WTC11 (cell line): ENCODE measurements at regions not wholly inside any gene's neighbourhood (a gene's known extent, or its start where the extent isn't known, plus 50 kb on each side); places are given as distances from the start of the nearest gene placed in this dataset.

Experiments used
- ATAC-seq: fragments of 200-7000 bp; cut with Tn5 transposase; 2 replicates; pipeline ENCODE4 v1.10.0; 2021; ENCODE audit warnings: mild to moderate bottlenecking, moderate library complexity
- CTCF ChIA-PET: fragments of 300-600 bp; sonication (Branson Sonifier 250); formaldehyde crosslinking; loops from one replicate; lab custom pipeline; 2021; ENCODE audit warnings: antibody characterized with exemption; lab: Charles Lee
- POLR2A ChIA-PET: fragments of 350-600 bp; sonication (Branson Sonifier 250); formaldehyde crosslinking; loops from one replicate; lab custom pipeline; 2021; ENCODE audit warnings: antibody characterized with exemption; lab: Charles Lee
- DNase-seq: peaks from one replicate; pipeline ENCODE4 v3.0.0; 2021; ENCODE audit warnings: low spot score
- H3K27ac Mint-ChIP-seq: 2 replicates; pipeline ENCODE4 v1.8.0; 2021; ENCODE audit warnings: mixed read lengths
- H3K27me3 Mint-ChIP-seq: 2 replicates; pipeline ENCODE4 v1.8.0; 2021; ENCODE audit warnings: low read depth, mild to moderate bottlenecking, moderate library complexity, mixed read lengths
- H3K36me3 Mint-ChIP-seq: 2 replicates; pipeline ENCODE4 v1.8.0; 2021; ENCODE audit warnings: mixed read lengths
- H3K4me1 Mint-ChIP-seq: 2 replicates; pipeline ENCODE4 v1.8.0; 2022; ENCODE audit warnings: mixed read lengths
- H3K4me3 Mint-ChIP-seq: 2 replicates; pipeline ENCODE4 v1.8.0; 2021; ENCODE audit warnings: mild to moderate bottlenecking, moderate library complexity, mixed read lengths
- H3K9me3 Mint-ChIP-seq: 2 replicates; pipeline ENCODE4 v1.8.0; 2021; ENCODE audit warnings: mixed read lengths
- ATF2 ChIP-seq: sonication (generic); formaldehyde crosslinking; IDR thresholded peaks from 2 replicates; pipeline ENCODE4 v1.8.1; 2022; ENCODE audit warnings: low read depth, missing genetic modification reagents, borderline replicate concordance
- ATF3 ChIP-seq: sonication (generic); formaldehyde crosslinking; conservative IDR thresholded peaks from 2 replicates; pipeline ENCODE4 v1.8.1; 2022; ENCODE audit warnings: mild to moderate bottlenecking, missing genetic modification reagents
- CREB1 ChIP-seq: sonication (generic); formaldehyde crosslinking; IDR thresholded peaks from 2 replicates; pipeline ENCODE4 v1.8.0; 2023; ENCODE audit warnings: mild to moderate bottlenecking, missing genetic modification reagents
- ELF4 ChIP-seq: sonication (generic); formaldehyde crosslinking; IDR thresholded peaks from 2 replicates; pipeline ENCODE4 v1.8.1; 2022; ENCODE audit warnings: low read depth, mild to moderate bottlenecking, moderate library complexity, missing genetic modification reagents
- EMX1 ChIP-seq: fragments of 250-450 bp; sonication (Bioruptor Pico); IDR thresholded peaks from 2 replicates; pipeline ENCODE4 v1.8.0; 2021; ENCODE audit warnings: mild to moderate bottlenecking
- ETV6 ChIP-seq: sonication (generic); formaldehyde crosslinking; IDR thresholded peaks from 2 replicates; pipeline ENCODE4 v1.8.1; 2022; ENCODE audit warnings: mild to moderate bottlenecking, missing genetic modification reagents
- GABPB1 ChIP-seq: sonication (generic); formaldehyde crosslinking; IDR thresholded peaks from 2 replicates; pipeline ENCODE4 v1.8.1; 2023; ENCODE audit warnings: mild to moderate bottlenecking, missing genetic modification reagents
- GRHL2 ChIP-seq: fragments of 250-450 bp; sonication (Bioruptor Pico); IDR thresholded peaks from 2 replicates; pipeline ENCODE4 v1.8.0; 2022; ENCODE audit warnings: mild to moderate bottlenecking, moderate library complexity; ENCODE audit not compliant: insufficient replicate concordance, severe bottlenecking
- HMGA2 ChIP-seq: fragments of 250-450 bp; sonication (Bioruptor Pico); IDR thresholded peaks from 2 replicates; pipeline ENCODE4 v1.4.0; 2021; ENCODE audit warnings: mild to moderate bottlenecking, moderate library complexity
- JAZF1 ChIP-seq: fragments of 250-450 bp; sonication (Bioruptor Pico); IDR thresholded peaks from 2 replicates; pipeline ENCODE4 v1.9.0; 2021; ENCODE audit warnings: moderate library complexity, mild to moderate bottlenecking, inconsistent platforms
- JUN ChIP-seq: sonication (generic); formaldehyde crosslinking; IDR thresholded peaks from 2 replicates; pipeline ENCODE4 v1.8.0; 2023; ENCODE audit warnings: mild to moderate bottlenecking, missing genetic modification reagents
- MLX ChIP-seq: sonication (generic); formaldehyde crosslinking; IDR thresholded peaks from 2 replicates; pipeline ENCODE4 v1.8.1; 2023; ENCODE audit warnings: mild to moderate bottlenecking, missing genetic modification reagents, moderate library complexity
- NR1H2 ChIP-seq: sonication (generic); formaldehyde crosslinking; IDR thresholded peaks from 2 replicates; pipeline ENCODE4 v1.9.0; 2021; ENCODE audit warnings: mild to moderate bottlenecking, moderate library complexity, missing genetic modification reagents
- NR3C1 ChIP-seq: sonication (generic); formaldehyde crosslinking; conservative IDR thresholded peaks from 2 replicates; pipeline ENCODE4 v1.8.1; 2023; ENCODE audit warnings: low read depth, mild to moderate bottlenecking, missing genetic modification reagents
- RELA ChIP-seq: sonication (generic); formaldehyde crosslinking; IDR thresholded peaks from 2 replicates; pipeline ENCODE4 v1.8.1; 2022; ENCODE audit warnings: missing genetic modification reagents, mild to moderate bottlenecking, borderline replicate concordance
- TCF7 ChIP-seq: sonication (generic); formaldehyde crosslinking; IDR thresholded peaks from 2 replicates; pipeline ENCODE4 v1.8.0; 2022; ENCODE audit warnings: mild to moderate bottlenecking, low read depth, missing genetic modification reagents, moderate library complexity
- TEAD1 ChIP-seq: sonication (generic); formaldehyde crosslinking; IDR thresholded peaks from 2 replicates; pipeline ENCODE4 v1.8.0; 2022; ENCODE audit warnings: mild to moderate bottlenecking, missing genetic modification reagents
- USF1 ChIP-seq: sonication (generic); formaldehyde crosslinking; IDR thresholded peaks from 2 replicates; pipeline ENCODE4 v1.8.0; 2022; ENCODE audit warnings: mild to moderate bottlenecking, missing genetic modification reagents
- ZNF138 ChIP-seq: sonication (generic); formaldehyde crosslinking; conservative IDR thresholded peaks from 2 replicates; pipeline ENCODE4 v1.8.1; 2022; ENCODE audit warnings: mild to moderate bottlenecking, moderate library complexity, missing genetic modification reagents
- ZNF219 ChIP-seq: sonication (generic); formaldehyde crosslinking; IDR thresholded peaks from 2 replicates; pipeline ENCODE4 v1.8.0; 2023; ENCODE audit warnings: missing genetic modification reagents, mild to moderate bottlenecking, borderline replicate concordance
- ZNF232 ChIP-seq: sonication (generic); formaldehyde crosslinking; IDR thresholded peaks from 2 replicates; pipeline ENCODE4 v1.8.0; 2022; ENCODE audit warnings: mild to moderate bottlenecking, missing genetic modification reagents
- ZNF281 ChIP-seq: sonication (generic); formaldehyde crosslinking; IDR thresholded peaks from 2 replicates; pipeline ENCODE4 v1.8.0; 2023; ENCODE audit warnings: mild to moderate bottlenecking, missing genetic modification reagents
- ZNF416 ChIP-seq: fragments of 250-450 bp; sonication (Bioruptor Pico); IDR thresholded peaks from 2 replicates; pipeline ENCODE4 v1.9.0; 2021; ENCODE audit warnings: mild to moderate bottlenecking, inconsistent platforms

GRCh38 chr6:18742406-18742805 lies 355.3 kb downstream of the RNF144B start:
- no peaks in the 10 kb centered on the region for H3K36me3 Mint-ChIP-seq
- CTCF ChIA-PET = no interaction called here

GRCh38 chr6:18746727-18747126 lies 359.6 kb downstream of the RNF144B start:
- Mint-ChIP-seq H3K27me3 (no peaks in the 10 kb centered on the region), H3K27ac (no peak overlapping the region), H3K4me1 (peaks cover 30% of the 10 kb centered on the region), H3K4me3 (no peak overlapping the region), H3K36me3 (no peaks in the 10 kb centered on the region), H3K9me3 (peaks cover 11% of the 10 kb centered on the region)
- ChIA-PET CTCF (no interaction called here), POLR2A (no interaction called here)
- DNase-seq = no peak
- TF ChIP-seq MLX (CRISPR knock-in tag) (no peak), CREB1 (no peak), ATF2 (no peak), GABPB1 (no peak), TEAD1 (CRISPR knock-in tag) (no peak), ZNF281 (CRISPR knock-in tag) (no peak), ELF4 (no peak), USF1 (CRISPR knock-in tag) (no peak), ZNF219 (CRISPR knock-in tag) (no peak), NR1H2 (CRISPR knock-in tag) (no peak), ETV6 (CRISPR knock-in tag) (no peak), ZNF232 (CRISPR knock-in tag) (no peak), TCF7 (CRISPR knock-in tag) (no peak), EMX1 (no peak)
- ATAC-seq = no peak

More at GRCh38 chr6:18742406-18742805, 355.3 kb downstream of the RNF144B start:
- ATAC-seq (no peak), DNase-seq (no peak)
- TF ChIP-seq TCF7 (CRISPR knock-in tag) (no peak), GRHL2 (CRISPR knock-in tag) (no peak), ZNF416 (CRISPR knock-in tag) (no peak), ZNF232 (CRISPR knock-in tag) (no peak), JAZF1 (CRISPR knock-in tag) (no peak), ZNF138 (CRISPR knock-in tag) (no peak), NR3C1 (CRISPR knock-in tag) (no peak), ATF3 (CRISPR knock-in tag) (no peak), NR1H2 (CRISPR knock-in tag) (no peak), JUN (no peak), HMGA2 (CRISPR knock-in tag) (no peak), RELA (no peak)
- POLR2A ChIA-PET = no interaction called here
- no peak overlapping the region for H3K4me3 Mint-ChIP-seq
- H3K27me3 Mint-ChIP-seq = no peaks in the 10 kb centered on the region
- peaks cover 11% of the 10 kb centered on the region for H3K9me3 Mint-ChIP-seq
- no peaks in the 10 kb centered on the region for H3K4me1 Mint-ChIP-seq
- no peak overlapping the region for H3K27ac Mint-ChIP-seq
